HCT116 (cell line): ENCODE measurements at regions not wholly inside any gene's neighbourhood (a gene's known extent, or its start where the extent isn't known, plus 50 kb on each side); places are given as distances from the start of the nearest gene placed in this dataset.
"Not testable (repeated sequence)": the region's sequence is repeated elsewhere in the genome, so short reads cannot be mapped to it uniquely, and the experiment has no call there.

ENCODE experiments used
- POLR2A ChIP-seq: IDR thresholded peaks from 2 replicates; pipeline ENCODE4 v1.7.0; 2011; ENCODE audit warnings: borderline replicate concordance; ENCODE audit not compliant: insufficient read depth, insufficient read length; ENCODE audit errors: extremely low read depth
- SP1 ChIP-seq: IDR thresholded peaks from 2 replicates; pipeline ENCODE4 v1.6.1; 2012; ENCODE audit warnings: low read depth
- TF ChIP-seq, protein P1 (sequence below): IDR thresholded peaks from 2 replicates; pipeline ENCODE4 v1.6.1; 2012; ENCODE audit warnings: low read depth
- TF ChIP-seq, protein P2 (sequence below), 3 experiments: fragments of 200-600 bp in 1 of 3; sonication (generic) in 1 of 3; IDR thresholded peaks in 2 of 3; conservative IDR thresholded peaks in 1 of 3; 2 replicates each; pipeline ENCODE4 v1.5.1; 2012 to 2017; ENCODE audit warnings: low read depth in 2 of 3, low read length in 2 of 3, antibody characterized with exemption in 1 of 3, borderline replicate concordance in 1 of 3, control low read depth in 1 of 3, mild to moderate bottlenecking in 1 of 3, mixed read lengths in 1 of 3, mixed run types in 1 of 3, moderate library complexity in 1 of 3; ENCODE audit not compliant: insufficient read depth in 1 of 3

DNA sequence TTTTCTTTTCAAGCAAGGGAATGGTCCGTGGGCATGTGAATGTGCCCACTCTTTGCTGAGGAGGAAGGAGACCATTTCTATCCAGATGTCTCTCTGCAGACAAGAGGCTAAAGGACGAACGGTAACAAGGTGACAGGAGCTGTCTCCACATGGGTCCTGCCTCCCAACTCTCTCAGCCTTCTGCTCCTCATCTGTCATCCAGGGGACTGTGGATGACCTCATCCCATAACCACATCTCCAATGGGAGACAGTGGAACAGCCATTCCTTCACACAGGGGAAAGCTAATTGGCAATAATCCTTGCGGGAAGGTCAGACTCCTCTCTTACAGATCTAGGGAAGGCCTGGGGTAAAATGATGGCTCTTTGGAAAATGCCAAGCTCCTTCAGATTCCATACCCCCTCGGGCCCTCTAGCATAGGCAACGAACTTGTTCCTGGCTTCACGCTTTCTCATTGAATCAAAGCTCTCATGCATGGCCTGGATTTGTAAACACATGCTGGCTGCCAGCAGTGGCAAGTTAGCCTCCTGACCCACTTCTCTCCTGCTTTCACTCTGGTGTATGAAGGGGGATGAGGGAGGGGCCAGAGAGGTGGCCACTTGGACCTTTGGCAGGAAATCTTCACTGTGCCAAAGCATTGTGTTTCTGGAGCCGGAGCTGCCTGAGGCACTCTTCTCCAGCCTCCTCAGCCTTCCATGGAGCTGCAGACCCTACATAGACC lies 65.8 kb upstream of the IKBKE start:
- TF ChIP-seq, protein P1, sequence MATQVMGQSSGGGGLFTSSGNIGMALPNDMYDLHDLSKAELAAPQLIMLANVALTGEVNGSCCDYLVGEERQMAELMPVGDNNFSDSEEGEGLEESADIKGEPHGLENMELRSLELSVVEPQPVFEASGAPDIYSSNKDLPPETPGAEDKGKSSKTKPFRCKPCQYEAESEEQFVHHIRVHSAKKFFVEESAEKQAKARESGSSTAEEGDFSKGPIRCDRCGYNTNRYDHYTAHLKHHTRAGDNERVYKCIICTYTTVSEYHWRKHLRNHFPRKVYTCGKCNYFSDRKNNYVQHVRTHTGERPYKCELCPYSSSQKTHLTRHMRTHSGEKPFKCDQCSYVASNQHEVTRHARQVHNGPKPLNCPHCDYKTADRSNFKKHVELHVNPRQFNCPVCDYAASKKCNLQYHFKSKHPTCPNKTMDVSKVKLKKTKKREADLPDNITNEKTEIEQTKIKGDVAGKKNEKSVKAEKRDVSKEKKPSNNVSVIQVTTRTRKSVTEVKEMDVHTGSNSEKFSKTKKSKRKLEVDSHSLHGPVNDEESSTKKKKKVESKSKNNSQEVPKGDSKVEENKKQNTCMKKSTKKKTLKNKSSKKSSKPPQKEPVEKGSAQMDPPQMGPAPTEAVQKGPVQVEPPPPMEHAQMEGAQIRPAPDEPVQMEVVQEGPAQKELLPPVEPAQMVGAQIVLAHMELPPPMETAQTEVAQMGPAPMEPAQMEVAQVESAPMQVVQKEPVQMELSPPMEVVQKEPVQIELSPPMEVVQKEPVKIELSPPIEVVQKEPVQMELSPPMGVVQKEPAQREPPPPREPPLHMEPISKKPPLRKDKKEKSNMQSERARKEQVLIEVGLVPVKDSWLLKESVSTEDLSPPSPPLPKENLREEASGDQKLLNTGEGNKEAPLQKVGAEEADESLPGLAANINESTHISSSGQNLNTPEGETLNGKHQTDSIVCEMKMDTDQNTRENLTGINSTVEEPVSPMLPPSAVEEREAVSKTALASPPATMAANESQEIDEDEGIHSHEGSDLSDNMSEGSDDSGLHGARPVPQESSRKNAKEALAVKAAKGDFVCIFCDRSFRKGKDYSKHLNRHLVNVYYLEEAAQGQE = not testable (repeated sequence)
- TF ChIP-seq, protein P2, sequence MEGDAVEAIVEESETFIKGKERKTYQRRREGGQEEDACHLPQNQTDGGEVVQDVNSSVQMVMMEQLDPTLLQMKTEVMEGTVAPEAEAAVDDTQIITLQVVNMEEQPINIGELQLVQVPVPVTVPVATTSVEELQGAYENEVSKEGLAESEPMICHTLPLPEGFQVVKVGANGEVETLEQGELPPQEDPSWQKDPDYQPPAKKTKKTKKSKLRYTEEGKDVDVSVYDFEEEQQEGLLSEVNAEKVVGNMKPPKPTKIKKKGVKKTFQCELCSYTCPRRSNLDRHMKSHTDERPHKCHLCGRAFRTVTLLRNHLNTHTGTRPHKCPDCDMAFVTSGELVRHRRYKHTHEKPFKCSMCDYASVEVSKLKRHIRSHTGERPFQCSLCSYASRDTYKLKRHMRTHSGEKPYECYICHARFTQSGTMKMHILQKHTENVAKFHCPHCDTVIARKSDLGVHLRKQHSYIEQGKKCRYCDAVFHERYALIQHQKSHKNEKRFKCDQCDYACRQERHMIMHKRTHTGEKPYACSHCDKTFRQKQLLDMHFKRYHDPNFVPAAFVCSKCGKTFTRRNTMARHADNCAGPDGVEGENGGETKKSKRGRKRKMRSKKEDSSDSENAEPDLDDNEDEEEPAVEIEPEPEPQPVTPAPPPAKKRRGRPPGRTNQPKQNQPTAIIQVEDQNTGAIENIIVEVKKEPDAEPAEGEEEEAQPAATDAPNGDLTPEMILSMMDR (IDR thresholded peaks at IDR 0.05 in 2 of 3, conservative IDR thresholded peaks at IDR 0.05 in 1 of 3; ENCODE audit: borderline replicate concordance in 1 of 3, insufficient read depth in 1 of 3, low read depth in 2 of 3, low read length in 2 of 3) = not testable (repeated sequence)
- TF ChIP-seq SP1, POLR2A: not testable (repeated sequence)
